SK-N-SH (cell line): ENCODE measurements at regions not wholly inside any gene's neighbourhood (a gene's known extent, or its start where the extent isn't known, plus 50 kb on each side); places are given as distances from the start of the nearest gene placed in this dataset.

Source experiments
- CTCF ChIA-PET: fragments of 300-600, 350-600 bp; formaldehyde crosslinking; extraction: SDS; loops from one replicate; lab custom pipeline; 2021; lab: Yijun Ruan, JAX
- POLR2A ChIA-PET: fragments of 350-600 bp; sonication (Branson Sonifier 250); formaldehyde crosslinking; extraction: SDS; loops from one replicate; lab custom pipeline; 2020; ENCODE audit warnings: antibody characterized with exemption, inconsistent platforms; lab: Yijun Ruan, JAX
- DNase-seq: peaks from one replicate; pipeline ENCODE4 v3.0.0; 2012
- H2AFZ ChIP-seq: fragments of 200-600 bp; sonication (generic); 2 replicates; pipeline ENCODE4 v1.8.1; 2016; ENCODE audit warnings: antibody characterized with exemption, mild to moderate bottlenecking, low read depth
- H3F3A ChIP-seq: fragments of 200-600 bp; sonication (generic); replicated peaks from 2 replicates; pipeline ENCODE3; 2016; ENCODE audit warnings: antibody characterized with exemption, mild to moderate bottlenecking; ENCODE audit not compliant: insufficient read depth
- H3K27ac ChIP-seq, 2 experiments: fragments of 200-500 bp in 1 of 2; fragments of 200-600 bp in 1 of 2; sonication (Bioruptor generic) in 1 of 2; sonication (generic), shearing (Covaris generic) in 1 of 2; 2 replicates each; pipeline versions ENCODE4 v1.5.1 to v1.6.1; 2014 to 2016; ENCODE audit warnings: low read depth in 2 of 2, inconsistent platforms in 1 of 2, low read length in 1 of 2, mild to moderate bottlenecking in 1 of 2, mixed read lengths in 1 of 2
- H3K27me3 ChIP-seq: fragments of 200-600 bp; sonication (generic), shearing (Covaris generic); 2 replicates; pipeline ENCODE4 v1.6.1; 2016; ENCODE audit warnings: mixed run types; ENCODE audit not compliant: insufficient read depth
- H3K36me3 ChIP-seq, 2 experiments: fragments of 200-500 bp in 1 of 2; fragments of 200-600 bp in 1 of 2; sonication (Bioruptor generic) in 1 of 2; sonication (generic) in 1 of 2; replicated peaks in 1 of 2; 2 replicates each; pipeline versions ENCODE3 to v1.5.1; 2014 to 2016; ENCODE audit warnings: low read length in 1 of 2, mild to moderate bottlenecking in 1 of 2; ENCODE audit not compliant: insufficient read depth in 2 of 2, control insufficient read depth in 1 of 2
- H3K4me1 ChIP-seq, 2 experiments: fragments of 200-500 bp in 1 of 2; fragments of 200-600 bp in 1 of 2; sonication (Bioruptor generic) in 1 of 2; sonication (generic), shearing (Covaris generic) in 1 of 2; 2 replicates each; pipeline versions ENCODE4 v1.5.1 to v1.6.1; 2014 to 2016; ENCODE audit warnings: low read depth in 1 of 2, low read length in 1 of 2, mixed run types in 1 of 2; ENCODE audit not compliant: insufficient read depth in 2 of 2, control insufficient read depth in 1 of 2
- H3K4me2 ChIP-seq: fragments of 200-600 bp; sonication (generic), shearing (Covaris generic); 2 replicates; pipeline ENCODE4 v1.6.1; 2017; ENCODE audit warnings: mixed run types
- H3K4me3 ChIP-seq, 2 experiments: fragments of 200-500 bp in 1 of 2; fragments of 200-600 bp in 1 of 2; sonication (Bioruptor generic) in 1 of 2; sonication (generic), shearing (Covaris generic) in 1 of 2; 2 replicates each; pipeline versions ENCODE4 v1.5.1 to v1.8.1; 2014 to 2016; ENCODE audit warnings: low read depth in 2 of 2, inconsistent platforms in 1 of 2, low read length in 1 of 2, mild to moderate bottlenecking in 1 of 2, mixed read lengths in 1 of 2, moderate library complexity in 1 of 2
- H3K79me2 ChIP-seq: fragments of 200-600 bp; sonication (generic); 2 replicates; pipeline ENCODE4 v1.8.1; 2017; ENCODE audit warnings: mild to moderate bottlenecking; ENCODE audit not compliant: insufficient read depth
- H3K9ac ChIP-seq: fragments of 200-600 bp; sonication (generic); 2 replicates; pipeline ENCODE4 v1.6.1; 2017; ENCODE audit warnings: mixed run types
- H3K9me2 ChIP-seq: fragments of 200-600 bp; sonication (generic); 2 replicates; pipeline ENCODE4 v1.6.1; 2017; ENCODE audit warnings: mixed run types
- H3K9me3 ChIP-seq: fragments of 200-600 bp; sonication (generic); 2 replicates; pipeline ENCODE4 v1.6.1; 2017; ENCODE audit warnings: mixed run types, mild to moderate bottlenecking, moderate library complexity
- H4K20me1 ChIP-seq: fragments of 200-600 bp; sonication (generic); 2 replicates; pipeline ENCODE4 v1.6.1; 2017; ENCODE audit warnings: mild to moderate bottlenecking, mixed run types; ENCODE audit not compliant: insufficient read depth
- CHD2 ChIP-seq: fragments of 150-350 bp; IDR thresholded peaks from 2 replicates; pipeline ENCODE4 v1.6.1; 2018; ENCODE audit warnings: low read length; ENCODE audit not compliant: partially characterized antibody
- ELF1 ChIP-seq: IDR thresholded peaks from 2 replicates; pipeline ENCODE4 v1.4.0; 2012
- EZH2phosphoT487 ChIP-seq: fragments of 200-600 bp; sonication (generic); IDR thresholded peaks from 2 replicates; pipeline ENCODE4 v1.6.1; 2017; ENCODE audit warnings: low read depth, mixed run types, mild to moderate bottlenecking, antibody characterized with exemption, moderate library complexity, borderline replicate concordance
- FOXJ3 ChIP-seq: sonication (generic); formaldehyde crosslinking; IDR thresholded peaks from 2 replicates; pipeline ENCODE4 v1.5.1; 2020; ENCODE audit warnings: mild to moderate bottlenecking, missing genetic modification reagents
- FOXM1 ChIP-seq: IDR thresholded peaks from 2 replicates; pipeline ENCODE4 v1.4.0; 2012; ENCODE audit warnings: low read depth, mild to moderate bottlenecking
- GABPA ChIP-seq: IDR thresholded peaks from 2 replicates; pipeline ENCODE4 v1.4.0; 2012; ENCODE audit warnings: low read depth, mild to moderate bottlenecking
- MEF2A ChIP-seq: IDR thresholded peaks from 2 replicates; pipeline ENCODE4 v1.4.0; 2012; ENCODE audit warnings: low read depth, borderline replicate concordance
- NFIC ChIP-seq: IDR thresholded peaks from 2 replicates; pipeline ENCODE4 v1.4.0; 2012; ENCODE audit warnings: borderline replicate concordance
- NRF1 ChIP-seq: IDR thresholded peaks from 2 replicates; pipeline ENCODE4 v1.6.1; 2012; ENCODE audit warnings: low read depth, mild to moderate bottlenecking, low read length
- POLR2AphosphoS5 ChIP-seq: IDR thresholded peaks from 2 replicates; pipeline ENCODE4 v1.6.1; 2012; ENCODE audit warnings: low read depth, low read length
- RCOR1 ChIP-seq: fragments of 150-350 bp; IDR thresholded peaks from 2 replicates; pipeline ENCODE4 v1.6.1; 2017; ENCODE audit warnings: antibody characterized with exemption, low read length
- RFX5 ChIP-seq: IDR thresholded peaks from 2 replicates; pipeline ENCODE4 v1.6.1; 2012; ENCODE audit warnings: mild to moderate bottlenecking, improper control_type of control experiment, low read length
- SIN3A ChIP-seq: IDR thresholded peaks from 2 replicates; pipeline ENCODE4 v1.6.1; 2012; ENCODE audit warnings: low read depth, mild to moderate bottlenecking, low read length, moderate library complexity, borderline replicate concordance
- TCF12 ChIP-seq: IDR thresholded peaks from 2 replicates; pipeline ENCODE4 v1.4.0; 2012
- TEAD4 ChIP-seq: IDR thresholded peaks from 2 replicates; pipeline ENCODE4 v1.4.0; 2012; ENCODE audit warnings: mild to moderate bottlenecking, borderline replicate concordance; ENCODE audit not compliant: insufficient read depth
- YY1 ChIP-seq: IDR thresholded peaks from 2 replicates; pipeline ENCODE4 v1.4.0; 2012; ENCODE audit warnings: low read depth, mild to moderate bottlenecking
- WGBS: methylation state at CpG from one replicate; pipeline ENCODE4 v1.1.6; 2017; ENCODE audit warnings: low lambda C conversion rate; 5-methylcytosine and 5-hydroxymethylcytosine counted together
- TF ChIP-seq, protein P1 (sequence below): IDR thresholded peaks from 2 replicates; pipeline ENCODE4 v1.4.0; 2012; ENCODE audit warnings: low read depth, borderline replicate concordance
- TF ChIP-seq, protein P2 (sequence below): fragments of 150-350 bp; IDR thresholded peaks from 2 replicates; pipeline ENCODE4 v1.6.1; 2016; ENCODE audit warnings: mild to moderate bottlenecking, low read depth, low read length
- TF ChIP-seq, protein P3 (sequence below): fragments of 200-600 bp; sonication (generic); IDR thresholded peaks from 2 replicates; pipeline ENCODE4 v1.6.1; 2017; ENCODE audit warnings: antibody characterized with exemption, mild to moderate bottlenecking, moderate library complexity
- TF ChIP-seq, protein P4 (sequence below): IDR thresholded peaks from 2 replicates; pipeline ENCODE4 v1.6.1; 2012; ENCODE audit warnings: mild to moderate bottlenecking, low read depth, low read length, moderate library complexity
- TF ChIP-seq, protein P5 (sequence below): IDR thresholded peaks from 2 replicates; pipeline ENCODE4 v1.4.0; 2012; ENCODE audit warnings: low read depth

DNA sequence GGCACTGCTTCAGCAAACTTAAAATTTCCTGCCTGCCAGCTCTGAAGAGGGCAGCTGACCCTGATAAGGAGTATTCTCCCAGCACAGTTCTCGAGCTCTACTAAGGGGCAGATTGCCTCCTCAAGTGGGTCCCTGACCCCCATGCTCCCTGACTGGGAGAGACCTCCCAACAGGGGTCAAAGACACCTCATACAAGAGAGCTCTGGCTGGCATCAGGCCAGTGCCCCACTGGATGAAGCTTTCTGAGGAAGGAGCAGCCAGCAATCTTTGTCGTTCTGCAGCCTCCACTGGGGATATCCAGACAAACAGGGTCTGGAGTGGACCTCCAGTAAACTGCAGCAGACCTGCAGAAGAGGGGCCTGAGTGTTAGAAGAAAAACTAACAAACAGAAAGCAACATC, 1118.3 kb upstream of the ADGRL3 start:
- no peaks in the 10 kb centered on the region for H3K9me3 ChIP-seq
- H3K4me2 ChIP-seq: no peak overlapping the region
- no peak for TF ChIP-seq NRF1
- no peak for TF ChIP-seq MEF2A
- TF ChIP-seq, protein P1, sequence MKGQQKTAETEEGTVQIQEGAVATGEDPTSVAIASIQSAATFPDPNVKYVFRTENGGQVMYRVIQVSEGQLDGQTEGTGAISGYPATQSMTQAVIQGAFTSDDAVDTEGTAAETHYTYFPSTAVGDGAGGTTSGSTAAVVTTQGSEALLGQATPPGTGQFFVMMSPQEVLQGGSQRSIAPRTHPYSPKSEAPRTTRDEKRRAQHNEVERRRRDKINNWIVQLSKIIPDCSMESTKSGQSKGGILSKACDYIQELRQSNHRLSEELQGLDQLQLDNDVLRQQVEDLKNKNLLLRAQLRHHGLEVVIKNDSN: no peak
- no peak for TF ChIP-seq TCF12
- no peak for TF ChIP-seq RFX5
- TF ChIP-seq FOXJ3 (CRISPR knock-in tag): no peak
- H3K27ac ChIP-seq: no peak overlapping the region
- no peak overlapping the region for H3K4me3 ChIP-seq
- H4K20me1 ChIP-seq: no peaks in the 10 kb centered on the region
- ChIA-PET CTCF (no interaction called here), POLR2A (no interaction called here)
- no peaks in the 10 kb centered on the region for H3K79me2 ChIP-seq
- no peaks in the 10 kb centered on the region for H3F3A ChIP-seq
- H3K36me3 ChIP-seq: no peaks in the 10 kb centered on the region
- H3K27me3 ChIP-seq: no peaks in the 10 kb centered on the region
- no peak overlapping the region for H2AFZ ChIP-seq
- 0% methylated on average over 1 of the region's 2 CpGs for WGBS
- no peaks in the 10 kb centered on the region for H3K4me1 ChIP-seq
- DNase-seq: no peak
- H3K9ac ChIP-seq: no peak overlapping the region
- no peaks in the 10 kb centered on the region for H3K9me2 ChIP-seq

DNA sequence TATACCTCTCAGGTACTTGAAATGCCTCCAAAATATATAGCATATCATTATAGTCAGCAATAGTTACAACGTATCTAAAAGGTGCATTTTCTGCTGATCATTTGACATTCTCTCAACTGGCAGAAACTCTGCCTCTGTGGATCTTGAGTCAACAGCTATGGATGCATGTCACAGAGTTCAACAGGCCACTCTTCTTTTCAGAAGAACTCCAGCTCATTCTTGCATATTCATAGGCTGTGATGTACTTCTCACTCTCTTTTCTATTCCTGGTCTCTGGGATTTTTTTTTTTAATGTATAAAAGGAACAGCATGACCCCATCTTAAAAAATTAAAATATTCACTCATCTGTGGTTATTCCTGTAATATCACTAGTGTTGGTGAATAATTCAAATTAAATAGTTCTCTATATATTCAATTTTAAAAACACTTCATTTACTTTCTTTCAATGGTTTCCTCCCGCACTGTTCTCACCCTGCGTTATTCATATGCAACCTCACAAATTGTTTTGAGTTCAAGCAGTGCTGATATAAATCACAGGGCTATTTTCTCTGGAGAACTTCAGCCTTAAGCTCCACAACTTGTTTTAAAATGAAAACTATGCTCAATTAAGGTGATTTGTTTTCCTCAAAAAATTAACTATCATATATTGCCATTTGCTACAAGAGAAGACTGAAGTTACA, 1111.2 kb upstream of the ADGRL3 start:
- POLR2A ChIA-PET: no interaction called here
- Histone ChIP-seq H3K9ac (no peak overlapping the region), H4K20me1 (no peaks in the 10 kb centered on the region), H3K4me3 (no peak overlapping the region), H3K79me2 (no peaks in the 10 kb centered on the region), H3K27me3 (no peaks in the 10 kb centered on the region), H3K4me1 (no peaks in the 10 kb centered on the region), H3F3A (no peaks in the 10 kb centered on the region), H3K27ac (no peak overlapping the region), H3K36me3 (no peaks in the 10 kb centered on the region), H3K4me2 (no peak overlapping the region), H3K9me3 (no peaks in the 10 kb centered on the region), H2AFZ (no peak overlapping the region), H3K9me2 (no peaks in the 10 kb centered on the region)
- DNase-seq: no peak
- 19% methylated on average over 3 of the region's 3 CpGs for WGBS
- CTCF ChIA-PET: no interaction called here
- TF ChIP-seq FOXM1 (no peak), RFX5 (no peak), NFIC (no peak), NRF1 (no peak), SIN3A (no peak), TEAD4 (no peak), EZH2phosphoT487 (no peak), GABPA (no peak), RCOR1 (no peak), YY1 (no peak), POLR2AphosphoS5 (no peak), FOXJ3 (CRISPR knock-in tag) (no peak), ELF1 (no peak), CHD2 (no peak)
- TF ChIP-seq, protein P2, sequence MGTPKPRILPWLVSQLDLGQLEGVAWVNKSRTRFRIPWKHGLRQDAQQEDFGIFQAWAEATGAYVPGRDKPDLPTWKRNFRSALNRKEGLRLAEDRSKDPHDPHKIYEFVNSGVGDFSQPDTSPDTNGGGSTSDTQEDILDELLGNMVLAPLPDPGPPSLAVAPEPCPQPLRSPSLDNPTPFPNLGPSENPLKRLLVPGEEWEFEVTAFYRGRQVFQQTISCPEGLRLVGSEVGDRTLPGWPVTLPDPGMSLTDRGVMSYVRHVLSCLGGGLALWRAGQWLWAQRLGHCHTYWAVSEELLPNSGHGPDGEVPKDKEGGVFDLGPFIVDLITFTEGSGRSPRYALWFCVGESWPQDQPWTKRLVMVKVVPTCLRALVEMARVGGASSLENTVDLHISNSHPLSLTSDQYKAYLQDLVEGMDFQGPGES: no peak
- TF ChIP-seq, protein P3, sequence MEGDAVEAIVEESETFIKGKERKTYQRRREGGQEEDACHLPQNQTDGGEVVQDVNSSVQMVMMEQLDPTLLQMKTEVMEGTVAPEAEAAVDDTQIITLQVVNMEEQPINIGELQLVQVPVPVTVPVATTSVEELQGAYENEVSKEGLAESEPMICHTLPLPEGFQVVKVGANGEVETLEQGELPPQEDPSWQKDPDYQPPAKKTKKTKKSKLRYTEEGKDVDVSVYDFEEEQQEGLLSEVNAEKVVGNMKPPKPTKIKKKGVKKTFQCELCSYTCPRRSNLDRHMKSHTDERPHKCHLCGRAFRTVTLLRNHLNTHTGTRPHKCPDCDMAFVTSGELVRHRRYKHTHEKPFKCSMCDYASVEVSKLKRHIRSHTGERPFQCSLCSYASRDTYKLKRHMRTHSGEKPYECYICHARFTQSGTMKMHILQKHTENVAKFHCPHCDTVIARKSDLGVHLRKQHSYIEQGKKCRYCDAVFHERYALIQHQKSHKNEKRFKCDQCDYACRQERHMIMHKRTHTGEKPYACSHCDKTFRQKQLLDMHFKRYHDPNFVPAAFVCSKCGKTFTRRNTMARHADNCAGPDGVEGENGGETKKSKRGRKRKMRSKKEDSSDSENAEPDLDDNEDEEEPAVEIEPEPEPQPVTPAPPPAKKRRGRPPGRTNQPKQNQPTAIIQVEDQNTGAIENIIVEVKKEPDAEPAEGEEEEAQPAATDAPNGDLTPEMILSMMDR: no peak
- TF ChIP-seq, protein P4, sequence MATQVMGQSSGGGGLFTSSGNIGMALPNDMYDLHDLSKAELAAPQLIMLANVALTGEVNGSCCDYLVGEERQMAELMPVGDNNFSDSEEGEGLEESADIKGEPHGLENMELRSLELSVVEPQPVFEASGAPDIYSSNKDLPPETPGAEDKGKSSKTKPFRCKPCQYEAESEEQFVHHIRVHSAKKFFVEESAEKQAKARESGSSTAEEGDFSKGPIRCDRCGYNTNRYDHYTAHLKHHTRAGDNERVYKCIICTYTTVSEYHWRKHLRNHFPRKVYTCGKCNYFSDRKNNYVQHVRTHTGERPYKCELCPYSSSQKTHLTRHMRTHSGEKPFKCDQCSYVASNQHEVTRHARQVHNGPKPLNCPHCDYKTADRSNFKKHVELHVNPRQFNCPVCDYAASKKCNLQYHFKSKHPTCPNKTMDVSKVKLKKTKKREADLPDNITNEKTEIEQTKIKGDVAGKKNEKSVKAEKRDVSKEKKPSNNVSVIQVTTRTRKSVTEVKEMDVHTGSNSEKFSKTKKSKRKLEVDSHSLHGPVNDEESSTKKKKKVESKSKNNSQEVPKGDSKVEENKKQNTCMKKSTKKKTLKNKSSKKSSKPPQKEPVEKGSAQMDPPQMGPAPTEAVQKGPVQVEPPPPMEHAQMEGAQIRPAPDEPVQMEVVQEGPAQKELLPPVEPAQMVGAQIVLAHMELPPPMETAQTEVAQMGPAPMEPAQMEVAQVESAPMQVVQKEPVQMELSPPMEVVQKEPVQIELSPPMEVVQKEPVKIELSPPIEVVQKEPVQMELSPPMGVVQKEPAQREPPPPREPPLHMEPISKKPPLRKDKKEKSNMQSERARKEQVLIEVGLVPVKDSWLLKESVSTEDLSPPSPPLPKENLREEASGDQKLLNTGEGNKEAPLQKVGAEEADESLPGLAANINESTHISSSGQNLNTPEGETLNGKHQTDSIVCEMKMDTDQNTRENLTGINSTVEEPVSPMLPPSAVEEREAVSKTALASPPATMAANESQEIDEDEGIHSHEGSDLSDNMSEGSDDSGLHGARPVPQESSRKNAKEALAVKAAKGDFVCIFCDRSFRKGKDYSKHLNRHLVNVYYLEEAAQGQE: no peak
- TF ChIP-seq, protein P5, sequence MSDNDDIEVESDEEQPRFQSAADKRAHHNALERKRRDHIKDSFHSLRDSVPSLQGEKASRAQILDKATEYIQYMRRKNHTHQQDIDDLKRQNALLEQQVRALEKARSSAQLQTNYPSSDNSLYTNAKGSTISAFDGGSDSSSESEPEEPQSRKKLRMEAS: no peak
